ENCODE measurements at regions not wholly inside any gene's neighbourhood (a gene's known extent, or its start where the extent isn't known, plus 50 kb on each side); places are given as distances from the start of the nearest gene placed in this dataset.
A peak's percentile ranks its signal among the peaks of the same experiment; 100 is the strongest.

- no peaks in the 10 kb centered on the region for H4K20me1 ChIP-seq (ENCODE audit: control insufficient read depth, extremely low read depth, insufficient read depth, low read length)
- H3K79me2 ChIP-seq (ENCODE audit: control insufficient read depth, insufficient read depth, low read length) = no peaks in the 10 kb centered on the region
- no peak overlapping the region for H3K9ac ChIP-seq (ENCODE audit: insufficient read depth, low read length)
- TF ChIP-seq EZH2 (IDR thresholded peaks at IDR 0.05; ENCODE audit: low read length, missing control alignments) = no peak
- TF ChIP-seq CTCF (conservative IDR thresholded peaks at IDR 0.05 in 1 of 2, IDR thresholded peaks at IDR 0.05 in 1 of 2; ENCODE audit: low read depth in 1 of 2, low read length in 2 of 2) = no peak
- no peaks in the 10 kb centered on the region for H3K27me3 ChIP-seq (ENCODE audit: control insufficient read depth, insufficient read depth, low read length)
- H3K4me2 ChIP-seq (ENCODE audit: extremely low read depth, insufficient read depth, low read length) = no peak overlapping the region
- no peak for DNase-seq (ENCODE audit: low read depth in 2 of 2)
- H3K36me3 ChIP-seq (ENCODE audit: control insufficient read depth, insufficient read depth, low read length) = no peaks in the 10 kb centered on the region
- H3K9me3 ChIP-seq (ENCODE audit: control insufficient read depth, insufficient read depth, low read depth, low read length) = no peaks in the 10 kb centered on the region
- no peak overlapping the region for H3K27ac ChIP-seq (ENCODE audit: insufficient read depth, low read length)
- no peak overlapping the region for H2AFZ ChIP-seq (ENCODE audit: low read length)
- peaks cover 6% of the 10 kb centered on the region for H3K4me1 ChIP-seq (ENCODE audit: control insufficient read depth, extremely low read depth, insufficient read depth, low read length)
- H3K4me3 ChIP-seq (replicated peaks in 1 of 4; ENCODE audit: control extremely low read depth in 1 of 4, insufficient read depth in 1 of 4, low read depth in 3 of 4, low read length in 4 of 4) = no peak overlapping the region
Measured at GRCh38 chr20:51333446-51333845, 209.1 kb downstream of the NFATC2 start.

GRCh38 chr20:51331481-51331880, 211.0 kb downstream of the NFATC2 start:
- peak; percentile 70 to 98 for DNase-seq (ENCODE audit: low read depth in 2 of 2)
- TF ChIP-seq EZH2 (IDR thresholded peaks at IDR 0.05; ENCODE audit: low read length, missing control alignments) (no peak), CTCF (conservative IDR thresholded peaks at IDR 0.05 in 1 of 2, IDR thresholded peaks at IDR 0.05 in 1 of 2; ENCODE audit: low read depth in 1 of 2, low read length in 2 of 2) (no peak)
- H3K27ac ChIP-seq (ENCODE audit: insufficient read depth, low read length) = no peak overlapping the region

GRCh38 chr20:51329845-51330244, 212.7 kb downstream of the NFATC2 start:
- H3K9ac ChIP-seq (ENCODE audit: insufficient read depth, low read length) = no peak overlapping the region

More at GRCh38 chr20:51331481-51331880, 211.0 kb downstream of the NFATC2 start:
- Histone ChIP-seq H2AFZ (ENCODE audit: low read length) (no peak overlapping the region), H3K4me3 (replicated peaks in 1 of 4; ENCODE audit: control extremely low read depth in 1 of 4, insufficient read depth in 1 of 4, low read depth in 3 of 4, low read length in 4 of 4) (no peak overlapping the region), H4K20me1 (ENCODE audit: control insufficient read depth, extremely low read depth, insufficient read depth, low read length) (no peaks in the 10 kb centered on the region), H3K79me2 (ENCODE audit: control insufficient read depth, insufficient read depth, low read length) (no peaks in the 10 kb centered on the region), H3K9ac (ENCODE audit: insufficient read depth, low read length) (no peak overlapping the region), H3K36me3 (ENCODE audit: control insufficient read depth, insufficient read depth, low read length) (no peaks in the 10 kb centered on the region), H3K9me3 (ENCODE audit: control insufficient read depth, insufficient read depth, low read depth, low read length) (no peaks in the 10 kb centered on the region), H3K27me3 (ENCODE audit: control insufficient read depth, insufficient read depth, low read length) (no peaks in the 10 kb centered on the region), H3K4me2 (ENCODE audit: extremely low read depth, insufficient read depth, low read length) (no peak overlapping the region), H3K4me1 (ENCODE audit: control insufficient read depth, extremely low read depth, insufficient read depth, low read length) (peaks cover 9% of the 10 kb centered on the region)

More at GRCh38 chr20:51329845-51330244, 212.7 kb downstream of the NFATC2 start:
- no peak overlapping the region for H2AFZ ChIP-seq (ENCODE audit: low read length)
- no peaks in the 10 kb centered on the region for H3K79me2 ChIP-seq (ENCODE audit: control insufficient read depth, insufficient read depth, low read length)
- H3K4me2 ChIP-seq (ENCODE audit: extremely low read depth, insufficient read depth, low read length) = no peak overlapping the region
- no peak overlapping the region for H3K4me3 ChIP-seq (replicated peaks in 1 of 4; ENCODE audit: control extremely low read depth in 1 of 4, insufficient read depth in 1 of 4, low read depth in 3 of 4, low read length in 4 of 4)
- H3K9me3 ChIP-seq (ENCODE audit: control insufficient read depth, insufficient read depth, low read depth, low read length) = no peaks in the 10 kb centered on the region
- H3K4me1 ChIP-seq (ENCODE audit: control insufficient read depth, extremely low read depth, insufficient read depth, low read length) = peaks cover 3% of the 10 kb centered on the region
- H4K20me1 ChIP-seq (ENCODE audit: control insufficient read depth, extremely low read depth, insufficient read depth, low read length) = no peaks in the 10 kb centered on the region
- TF ChIP-seq CTCF (conservative IDR thresholded peaks at IDR 0.05 in 1 of 2, IDR thresholded peaks at IDR 0.05 in 1 of 2; ENCODE audit: low read depth in 1 of 2, low read length in 2 of 2) (no peak), EZH2 (IDR thresholded peaks at IDR 0.05; ENCODE audit: low read length, missing control alignments) (no peak)
- no peak for DNase-seq (ENCODE audit: low read depth in 2 of 2)
- H3K27ac ChIP-seq (ENCODE audit: insufficient read depth, low read length) = no peak overlapping the region
- no peaks in the 10 kb centered on the region for H3K27me3 ChIP-seq (ENCODE audit: control insufficient read depth, insufficient read depth, low read length)
- H3K36me3 ChIP-seq (ENCODE audit: control insufficient read depth, insufficient read depth, low read length) = no peaks in the 10 kb centered on the region

All from fibroblast of lung (primary cell).